22Rv1 (cell line): ENCODE measurements at regions not wholly inside any gene's neighbourhood (a gene's known extent, or its start where the extent isn't known, plus 50 kb on each side); places are given as distances from the start of the nearest gene placed in this dataset.

Source experiments
- CTCF ChIP-seq: fragments of 450-650 bp; IDR thresholded peaks from 2 replicates; pipeline ENCODE4 v1.5.1; 2017; ENCODE audit warnings: mild to moderate bottlenecking
- ZFX ChIP-seq: fragments of 450-650 bp; IDR thresholded peaks from 2 replicates; pipeline ENCODE4 v1.6.1; 2017; ENCODE audit warnings: antibody characterized with exemption, borderline replicate concordance

- no peak for TF ChIP-seq CTCF
- no peak for TF ChIP-seq ZFX
These were observed 304.8 kb downstream of the QDPR start for GRCh38 chr4:17206829-17207801.
